GM20000 (cell line): ENCODE measurements at regions not wholly inside any gene's neighbourhood (a gene's known extent, or its start where the extent isn't known, plus 50 kb on each side); places are given as distances from the start of the nearest gene placed in this dataset.

ENCODE experiments used
- DNase-seq: peaks from one replicate; pipeline ENCODE4 v3.0.0; 2012; ENCODE audit warnings: low spot score
- TF ChIP-seq, protein P1 (sequence below): IDR thresholded peaks from 2 replicates; pipeline ENCODE4 v1.5.1; 2012; ENCODE audit warnings: mild to moderate bottlenecking, control low read depth; ENCODE audit errors: extremely low read depth, missing control alignments

DNA sequence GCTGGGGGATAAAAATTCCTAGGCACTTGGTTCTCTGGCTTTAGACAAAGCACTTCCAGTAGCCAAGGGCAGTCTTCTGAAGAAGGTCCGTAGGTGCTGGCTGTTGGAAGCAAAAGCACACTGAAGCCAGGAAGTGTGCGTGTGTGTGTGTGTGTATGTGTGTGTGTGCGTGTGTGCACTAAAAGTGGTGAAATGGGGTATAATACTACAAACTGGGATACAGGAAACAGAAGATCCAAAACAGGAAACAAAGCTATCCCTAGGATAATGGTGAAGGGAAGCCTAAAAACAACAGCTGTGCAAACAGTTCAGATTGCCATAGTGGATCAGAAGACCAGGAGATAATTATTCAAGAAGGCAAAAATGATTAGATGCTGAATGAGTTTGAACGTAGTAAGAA, 103.4 kb downstream of the IL20RB start:
- TF ChIP-seq, protein P1, sequence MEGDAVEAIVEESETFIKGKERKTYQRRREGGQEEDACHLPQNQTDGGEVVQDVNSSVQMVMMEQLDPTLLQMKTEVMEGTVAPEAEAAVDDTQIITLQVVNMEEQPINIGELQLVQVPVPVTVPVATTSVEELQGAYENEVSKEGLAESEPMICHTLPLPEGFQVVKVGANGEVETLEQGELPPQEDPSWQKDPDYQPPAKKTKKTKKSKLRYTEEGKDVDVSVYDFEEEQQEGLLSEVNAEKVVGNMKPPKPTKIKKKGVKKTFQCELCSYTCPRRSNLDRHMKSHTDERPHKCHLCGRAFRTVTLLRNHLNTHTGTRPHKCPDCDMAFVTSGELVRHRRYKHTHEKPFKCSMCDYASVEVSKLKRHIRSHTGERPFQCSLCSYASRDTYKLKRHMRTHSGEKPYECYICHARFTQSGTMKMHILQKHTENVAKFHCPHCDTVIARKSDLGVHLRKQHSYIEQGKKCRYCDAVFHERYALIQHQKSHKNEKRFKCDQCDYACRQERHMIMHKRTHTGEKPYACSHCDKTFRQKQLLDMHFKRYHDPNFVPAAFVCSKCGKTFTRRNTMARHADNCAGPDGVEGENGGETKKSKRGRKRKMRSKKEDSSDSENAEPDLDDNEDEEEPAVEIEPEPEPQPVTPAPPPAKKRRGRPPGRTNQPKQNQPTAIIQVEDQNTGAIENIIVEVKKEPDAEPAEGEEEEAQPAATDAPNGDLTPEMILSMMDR, result no peak
- DNase-seq, result no peak

DNA sequence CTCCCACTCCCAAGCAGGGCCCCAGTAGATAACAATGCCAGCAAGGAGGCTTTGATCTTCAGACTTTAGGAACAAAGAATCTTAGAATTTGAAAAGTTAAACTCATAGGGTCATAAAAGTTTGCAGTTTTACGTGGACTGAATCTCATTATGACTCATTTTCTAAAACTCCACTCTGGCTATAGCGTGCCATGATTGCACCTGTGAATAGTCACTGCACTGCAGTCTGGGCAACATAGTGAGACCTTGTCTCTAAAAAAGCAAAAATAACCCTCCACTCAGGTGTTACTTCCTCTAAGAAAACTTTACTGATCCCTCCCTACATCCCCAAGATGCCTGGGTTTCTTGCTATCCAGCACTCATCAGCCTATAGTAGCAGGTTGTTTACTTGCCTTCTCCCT, 104.5 kb downstream of the IL20RB start:
- peak; percentile 12 for DNase-seq
- TF ChIP-seq, protein P1, result no peak

DNA sequence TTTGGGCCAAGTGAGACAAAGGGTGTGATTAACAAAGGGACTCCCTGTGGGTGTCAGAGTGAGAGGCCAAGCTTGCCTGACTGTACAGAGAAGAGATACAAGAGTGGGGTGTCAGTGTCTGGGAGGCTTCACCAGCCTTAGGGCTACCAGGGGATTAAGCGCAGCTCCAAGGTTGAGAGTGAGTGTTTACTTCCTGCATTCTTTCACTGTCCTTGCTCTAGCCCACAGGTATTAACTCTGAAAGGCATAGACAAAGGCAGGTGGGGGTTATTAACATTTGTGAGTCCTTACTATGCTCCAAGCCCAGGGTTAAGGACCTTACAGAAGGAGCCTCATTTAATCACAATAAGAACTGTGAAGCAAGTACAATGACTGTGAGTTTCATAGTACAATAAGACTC, 107.6 kb downstream of the IL20RB start:
- no peak for DNase-seq
- TF ChIP-seq, protein P1, result no peak

DNA sequence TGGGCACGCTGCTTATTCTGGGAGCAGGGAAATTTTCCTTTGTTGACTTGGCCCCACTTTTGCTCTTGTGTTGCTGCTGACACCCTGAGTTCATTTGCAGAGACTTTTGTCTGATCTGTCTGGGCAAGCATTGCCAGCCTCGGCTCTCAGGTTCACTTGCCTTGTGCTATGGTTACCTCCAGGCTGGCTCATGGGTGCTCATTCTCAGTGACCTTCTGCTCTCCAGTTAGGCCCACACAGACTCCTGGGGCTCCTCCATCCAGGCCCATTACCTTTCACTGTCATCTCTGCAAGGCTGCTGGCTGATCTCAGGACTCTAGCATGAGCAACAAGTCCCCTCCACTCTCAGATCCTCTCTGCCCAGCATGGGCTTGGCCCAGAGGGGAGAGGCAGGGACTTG, 108.3 kb downstream of the IL20RB start:
- TF ChIP-seq, protein P1, result no peak
- DNase-seq, result no peak

DNA sequence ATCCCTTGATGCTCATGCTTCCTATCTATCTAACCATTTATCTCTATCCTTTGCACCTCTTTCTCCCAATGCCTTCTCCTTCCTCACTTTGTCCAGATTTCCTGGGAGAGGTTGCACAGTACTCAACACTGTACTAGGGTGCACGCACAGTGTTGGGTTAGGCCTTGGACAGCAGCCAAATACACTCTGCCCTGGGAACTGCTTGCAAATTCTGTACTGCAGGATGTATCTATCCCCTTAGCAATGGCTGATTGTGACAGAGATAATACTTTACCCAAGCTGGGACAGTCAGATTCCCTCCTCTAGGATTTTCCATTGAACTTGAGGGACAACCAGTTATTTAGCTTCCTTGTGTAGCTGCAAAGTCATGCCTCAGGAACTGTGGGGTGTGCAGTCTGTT, 113.3 kb downstream of the IL20RB start:
- DNase-seq, result no peak
- TF ChIP-seq, protein P1, result no peak

DNA sequence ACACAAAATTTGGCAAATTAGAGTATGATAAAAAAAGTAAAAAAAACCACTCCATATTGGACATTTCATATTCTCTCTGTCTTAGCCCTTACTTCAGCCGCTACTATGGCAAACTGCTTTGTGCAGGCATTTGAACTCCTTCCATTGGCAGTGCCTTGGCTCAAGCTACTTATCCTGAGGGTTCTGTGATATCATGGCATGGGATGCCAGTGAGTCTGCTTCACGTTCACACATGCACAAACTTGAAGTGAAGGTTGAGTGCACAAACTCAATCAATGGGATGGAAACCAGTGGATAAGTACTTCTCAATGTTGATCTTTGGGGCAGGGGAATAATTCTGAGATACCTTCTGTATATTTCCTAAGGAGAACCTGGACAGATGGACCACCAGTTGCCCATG, 117.2 kb downstream of the IL20RB start:
- TF ChIP-seq, protein P1, result no peak
- no peak for DNase-seq

DNA sequence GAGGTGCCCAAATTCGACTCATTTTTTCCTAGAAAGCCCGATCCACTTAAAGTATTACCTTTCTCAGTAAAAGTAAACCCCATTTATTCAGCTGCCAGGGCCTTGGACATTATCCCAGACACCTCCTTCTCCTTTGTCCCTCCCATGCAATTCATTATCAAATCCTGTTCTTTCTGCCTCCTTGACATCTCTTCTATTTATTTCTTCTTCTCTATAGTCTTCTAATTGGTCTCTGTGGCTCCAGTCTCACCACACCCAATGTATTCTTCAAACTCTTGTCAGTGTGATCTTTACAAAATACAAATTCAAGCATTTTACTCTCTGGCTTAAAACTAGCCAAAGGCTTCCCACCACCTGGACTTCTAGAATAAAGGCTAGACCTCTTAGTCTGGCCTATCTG, 120.3 kb downstream of the IL20RB start:
- no peak for DNase-seq
- TF ChIP-seq, protein P1, result no peak
